ENCODE measurements at regions not wholly inside any gene's neighbourhood (a gene's known extent, or its start where the extent isn't known, plus 50 kb on each side); places are given as distances from the start of the nearest gene placed in this dataset.

DNA sequence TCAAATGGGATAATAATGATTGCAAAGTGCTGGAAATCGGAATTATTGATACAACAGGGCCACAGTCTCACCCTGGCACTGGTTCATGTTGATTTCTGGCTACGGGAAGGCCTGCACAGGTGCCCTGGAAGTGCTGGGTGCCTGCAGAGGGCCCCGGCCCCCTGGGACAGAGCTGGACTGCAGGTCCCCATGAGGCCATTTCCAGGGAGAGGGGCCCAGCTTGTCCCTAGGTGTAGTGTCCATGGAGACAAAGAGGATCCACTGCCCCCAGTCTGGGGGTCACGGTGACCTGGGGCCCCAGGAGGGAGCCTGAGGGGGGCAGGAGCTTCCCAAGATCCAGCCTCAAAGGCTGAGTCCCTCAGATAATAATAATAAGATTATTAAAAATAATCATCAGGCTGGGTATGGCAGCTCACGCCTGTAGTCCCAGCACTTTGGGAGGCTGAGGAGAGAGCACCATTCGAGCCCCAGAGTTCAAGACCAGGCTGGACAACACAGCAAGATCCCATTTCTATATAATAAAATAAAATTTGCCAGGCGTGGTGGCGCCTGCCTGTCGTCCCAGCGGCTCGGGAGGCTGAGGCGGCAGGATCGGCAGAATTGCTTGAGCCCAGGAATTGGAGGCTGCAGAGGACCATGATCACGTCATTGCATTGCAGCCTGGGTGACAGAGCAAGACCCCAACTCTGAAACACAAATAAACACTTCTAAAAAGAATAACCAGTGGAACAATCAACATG, 98.1 kb downstream of the MICALL2 start:
- DNase-seq, result no peak

DNA sequence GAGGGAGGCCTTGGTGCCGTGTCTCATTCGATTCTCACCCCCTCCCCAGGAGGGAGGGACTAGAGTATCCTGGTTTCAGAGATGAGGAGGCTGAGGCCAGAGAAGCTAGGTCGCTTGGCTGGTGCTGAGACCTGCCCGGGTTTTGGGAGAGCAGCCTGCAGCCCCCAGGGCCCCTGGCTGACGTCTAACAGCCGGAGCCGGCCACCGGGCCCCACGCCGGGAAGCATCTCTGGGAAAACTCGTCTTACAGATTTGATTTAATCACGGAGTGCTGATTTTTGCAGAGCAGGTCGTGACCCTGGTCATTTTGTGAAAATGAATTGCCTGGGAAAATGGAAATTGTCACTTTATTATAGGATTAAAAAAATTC, 97.5 kb downstream of the MICALL2 start:
- no peak for DNase-seq

DNA sequence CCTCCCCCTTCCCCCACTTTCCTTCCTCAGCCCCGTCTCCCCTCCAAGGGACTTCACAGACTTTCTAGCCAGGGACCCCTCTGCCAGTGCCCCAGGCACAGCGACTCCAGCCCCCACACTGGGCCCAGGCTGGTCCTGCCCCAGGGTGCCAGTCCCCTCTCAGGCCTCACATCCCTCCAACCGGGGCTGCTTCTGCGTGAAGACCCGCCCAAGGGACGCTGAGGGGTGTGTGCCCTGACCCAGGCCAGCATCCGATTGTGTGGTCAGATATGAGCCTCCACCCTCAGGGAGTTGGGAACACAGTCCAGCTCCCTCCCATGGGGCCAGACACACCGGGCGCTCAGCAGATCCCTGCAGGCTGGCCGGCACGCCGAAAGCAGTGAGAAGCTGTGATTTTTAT, 97.0 kb downstream of the MICALL2 start:
- no peak for DNase-seq

DNA sequence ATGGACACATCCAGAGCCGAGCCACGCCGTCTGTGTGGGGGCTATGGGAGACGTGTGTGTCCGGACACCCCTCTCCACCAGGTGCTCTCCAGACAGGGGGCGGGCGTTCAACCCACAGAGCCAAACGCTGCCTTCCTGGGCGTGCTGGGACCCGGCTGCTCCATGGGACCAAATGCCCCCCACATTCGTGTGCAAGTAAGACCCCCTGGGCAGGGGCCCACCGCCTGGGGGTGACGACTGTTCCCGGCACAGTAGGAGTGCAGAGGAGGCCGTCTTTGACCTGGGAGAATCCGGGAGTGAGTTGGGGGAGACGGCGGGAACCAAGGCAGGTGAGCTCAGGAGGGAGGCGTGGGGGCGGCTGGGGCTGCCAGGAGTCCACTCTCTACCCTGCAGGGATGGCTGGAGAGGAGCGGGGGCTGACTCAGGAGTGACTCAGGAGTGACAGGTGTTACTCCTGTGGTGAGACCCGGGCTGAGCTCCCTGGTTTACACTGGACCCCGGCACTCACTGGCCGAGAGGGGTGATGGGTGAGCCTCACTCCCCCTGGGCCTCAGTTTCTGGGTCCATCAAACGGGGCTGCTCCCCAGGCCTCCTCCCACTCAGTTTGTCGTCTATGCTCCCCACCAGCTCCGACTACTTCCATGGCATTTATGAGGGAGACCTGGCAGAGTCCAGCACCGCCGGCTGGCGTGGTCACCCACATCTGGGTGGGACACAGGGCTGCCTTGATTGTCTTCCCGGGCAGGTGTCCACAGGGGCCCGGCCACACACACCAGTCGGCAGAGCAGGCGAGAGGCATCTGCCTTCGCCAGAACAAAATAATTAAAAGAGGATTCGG, 95.0 kb downstream of the MICALL2 start:
- DNase-seq, result no peak

DNA sequence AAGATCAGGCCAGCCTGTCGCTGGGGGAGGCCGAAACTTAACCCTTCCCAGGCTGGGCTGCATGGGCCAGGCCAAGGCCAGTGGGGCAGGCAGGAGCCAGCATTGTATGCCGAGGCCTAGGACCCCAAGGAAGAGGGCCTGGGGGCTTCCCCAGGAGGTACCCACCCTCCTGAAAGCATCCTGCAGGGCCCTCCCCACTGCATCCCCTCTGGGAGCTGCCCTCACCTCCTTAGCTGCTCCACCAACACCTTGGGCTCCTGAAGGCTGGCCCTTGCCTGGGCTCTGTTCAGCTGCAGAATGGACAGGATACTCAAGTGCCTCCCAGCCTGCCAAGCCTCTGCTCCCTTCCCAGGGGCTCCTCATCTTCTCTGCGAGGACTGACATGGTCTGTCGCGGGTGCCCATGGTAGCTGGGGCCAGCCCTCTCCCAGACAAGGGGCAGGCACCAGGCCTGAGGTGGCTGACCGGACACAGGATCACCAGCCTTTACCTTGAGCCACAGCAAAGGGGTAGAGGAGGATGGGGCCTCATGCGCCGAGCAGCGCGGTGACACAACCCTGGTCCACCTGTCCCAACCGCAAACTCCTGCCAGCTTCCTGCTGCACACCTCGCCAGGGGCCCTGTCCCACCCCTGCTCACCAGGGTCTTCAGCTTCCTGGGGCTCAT, 94.2 kb downstream of the MICALL2 start:
- DNase-seq, result no peak

DNA sequence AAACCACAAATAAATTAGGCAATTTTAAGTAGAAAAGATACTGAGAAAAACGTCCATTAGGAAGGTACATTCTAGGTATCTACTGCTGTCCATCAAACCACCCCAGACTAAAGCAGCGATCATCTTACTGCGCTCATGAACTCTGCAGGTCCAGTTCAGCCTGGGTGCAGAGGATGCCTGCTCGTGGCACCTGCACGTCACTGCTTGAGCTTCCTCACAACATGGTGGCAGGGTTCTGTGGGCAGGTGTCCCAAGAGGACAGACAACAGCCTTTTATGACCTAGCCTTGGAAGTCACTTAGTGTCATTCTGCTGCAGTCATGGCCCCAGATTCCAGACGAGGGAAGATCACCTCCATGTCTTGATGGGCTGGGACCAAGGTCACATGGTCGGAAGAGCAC, 93.4 kb downstream of the MICALL2 start:
- DNase-seq, result no peak

DNA sequence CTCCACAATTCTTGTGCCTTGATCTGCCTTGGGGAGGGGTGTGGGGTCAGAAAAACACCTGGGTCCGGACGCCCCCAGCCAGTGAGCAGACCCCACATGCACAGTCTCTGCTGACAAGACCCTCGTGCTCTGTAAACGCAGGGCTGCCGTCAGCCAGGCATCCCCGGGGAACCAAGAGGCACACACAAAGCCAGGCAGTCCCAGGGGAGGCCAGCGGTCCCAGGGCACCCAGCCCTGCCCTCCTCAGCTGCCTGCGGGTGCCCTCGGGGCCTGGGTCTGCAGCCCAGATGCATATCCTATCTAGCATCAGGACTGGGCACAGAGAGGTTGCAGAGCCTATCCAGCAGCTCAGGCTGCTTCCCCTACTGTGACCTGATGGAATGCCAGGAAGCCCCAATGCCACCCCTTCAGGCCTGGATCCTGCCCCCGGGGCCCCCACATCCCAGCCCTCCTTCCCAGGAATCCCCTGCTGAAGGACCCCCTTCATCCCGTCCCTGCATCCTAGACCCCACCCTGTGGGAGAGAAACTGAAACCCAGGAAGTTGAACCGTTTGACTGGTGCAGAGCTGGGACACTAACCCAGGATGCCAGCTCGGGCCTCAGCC, 92.4 kb downstream of the MICALL2 start:
- no peak for DNase-seq

- no peak for DNase-seq
Observed at GRCh38 chr7:1367501-1368183, 91.6 kb downstream of the MICALL2 start.

DNA sequence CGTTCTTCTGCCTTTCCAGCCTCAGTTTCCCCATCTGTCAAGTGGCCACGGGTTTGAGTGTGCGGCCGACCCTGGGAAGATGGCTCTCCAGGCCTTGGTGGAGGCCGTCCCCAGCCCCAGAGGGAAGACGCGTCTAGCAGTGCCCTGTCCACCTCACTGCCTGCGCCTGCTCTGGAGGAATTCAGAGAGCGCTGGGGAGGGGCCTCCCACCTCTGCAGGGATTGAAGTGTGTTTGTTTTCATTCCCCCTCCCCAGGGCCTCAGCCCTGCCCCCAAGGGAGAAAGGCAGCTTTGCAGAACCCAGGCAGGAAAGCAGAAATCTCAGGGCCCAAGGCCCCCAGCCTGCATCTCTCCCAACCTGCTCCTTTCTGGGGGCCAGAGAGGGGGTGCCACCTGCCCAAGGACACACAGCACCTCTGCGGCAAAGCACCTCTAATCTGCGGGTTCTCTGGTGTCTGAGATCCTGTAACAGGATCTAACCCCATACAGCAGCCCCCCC, 91.0 kb downstream of the MICALL2 start:
- DNase-seq, result no peak

DNA sequence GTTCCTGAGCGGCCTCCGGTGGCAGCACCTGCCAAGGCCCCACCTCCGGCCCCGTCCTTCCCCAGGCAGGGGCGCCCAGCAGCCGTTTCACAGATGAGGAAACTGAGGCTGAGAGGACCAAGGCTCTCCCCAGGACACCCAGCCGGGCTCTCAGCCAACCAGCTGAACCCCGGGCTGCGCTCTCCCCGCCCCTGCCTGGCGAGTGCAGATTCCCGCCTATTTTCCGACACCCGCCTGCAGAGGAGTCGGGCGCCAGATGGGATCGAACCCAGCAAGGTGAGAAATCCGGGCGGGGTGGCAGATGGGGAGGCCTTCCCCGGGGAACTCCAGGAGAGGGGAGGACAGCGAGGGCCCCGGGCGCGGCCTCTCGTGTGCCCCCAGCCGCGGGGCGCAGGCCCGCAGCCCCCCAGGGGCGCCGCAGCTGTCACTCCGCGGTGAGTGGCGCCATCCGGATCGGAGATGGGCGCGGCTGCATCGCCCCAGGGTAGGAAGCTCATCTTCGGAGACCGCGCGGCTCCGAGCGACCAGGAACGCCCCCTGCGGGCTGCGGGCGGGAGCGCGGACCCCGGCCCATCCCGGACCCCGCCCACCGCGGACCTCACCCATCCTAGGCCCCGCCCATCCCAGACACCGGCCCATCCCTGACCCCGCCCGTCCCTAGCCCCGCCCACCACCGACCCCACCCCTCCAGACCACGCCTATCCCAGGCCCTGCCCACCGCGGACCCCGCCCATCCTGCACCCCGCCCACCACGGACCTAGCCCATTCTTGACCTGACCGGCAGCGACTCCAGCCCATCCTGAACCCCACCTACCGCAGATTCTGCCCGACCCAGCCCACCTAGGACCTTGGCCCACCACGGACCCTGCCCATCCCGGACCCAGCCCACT, 90.3 kb downstream of the MICALL2 start:
- peak; percentile 28 for DNase-seq

- DNase-seq, result no peak
Observed at GRCh38 chr7:1369916-1370657, 89.2 kb downstream of the MICALL2 start.

DNA sequence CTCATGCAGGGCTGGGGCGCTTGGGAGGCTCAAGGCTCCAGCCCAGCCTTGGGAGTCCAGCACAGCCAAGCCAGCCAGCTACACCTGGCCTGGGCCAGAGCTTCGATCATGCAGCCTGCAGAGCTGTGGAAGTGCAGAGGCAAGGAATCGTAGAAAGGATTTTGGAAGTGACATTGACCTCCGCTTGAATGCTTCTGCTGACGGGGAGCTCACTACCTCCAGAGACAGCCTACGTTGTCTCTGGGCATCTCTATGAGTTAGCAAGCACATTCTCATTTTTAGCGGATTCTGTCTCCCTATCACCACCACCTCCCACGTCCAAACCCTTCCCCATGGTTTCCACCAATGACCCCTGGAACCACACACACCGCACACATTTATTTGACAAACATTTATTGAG, 88.5 kb downstream of the MICALL2 start:
- DNase-seq, result no peak

GRCh38 chr7:1372063-1372462, 87.2 kb downstream of the MICALL2 start:
- DNase-seq, result no peak

GRCh38 chr7:1372671-1373379, 86.4 kb downstream of the MICALL2 start:
- DNase-seq, result no peak

DNA sequence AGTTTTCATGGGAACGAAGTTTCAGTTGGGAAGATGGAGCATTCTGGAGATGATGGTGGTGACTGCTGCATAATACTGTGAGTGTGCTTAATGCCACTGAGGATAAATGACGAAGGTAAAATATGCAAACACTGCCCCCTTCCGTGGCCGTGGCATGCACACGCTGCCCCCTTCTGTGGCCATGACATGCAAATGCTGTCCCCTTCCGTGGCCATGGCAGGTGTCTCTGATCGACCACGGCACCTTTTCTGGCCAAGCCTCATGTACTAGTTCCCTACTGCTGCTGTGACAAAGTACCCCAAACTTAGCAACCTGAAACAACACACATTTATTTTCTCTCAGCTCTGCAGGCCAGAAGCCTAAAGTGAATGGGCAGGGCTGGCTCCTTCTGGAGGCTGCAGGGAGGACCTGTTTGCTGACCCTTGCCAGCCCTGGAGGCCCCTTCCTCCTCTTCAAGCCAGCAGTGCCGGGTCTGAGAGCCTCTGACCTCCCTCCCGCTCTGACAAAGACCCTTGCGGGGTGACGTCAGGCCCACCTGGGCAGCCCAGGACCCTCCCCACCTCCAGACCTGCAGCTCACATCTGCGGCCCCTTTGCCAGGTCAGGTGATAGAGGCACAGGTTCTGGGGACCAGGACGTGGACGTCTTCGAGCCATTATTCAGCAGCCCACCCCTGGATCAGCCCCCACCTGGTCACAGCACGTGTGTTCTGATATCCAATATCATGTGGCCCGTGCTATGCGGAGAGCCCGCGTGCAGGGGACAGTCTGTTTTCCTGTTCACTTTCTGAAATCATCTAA, 82.0 kb downstream of the MICALL2 start:
- no peak for DNase-seq

GRCh38 chr7:1378610-1379601, 80.4 kb downstream of the MICALL2 start:
- no peak for DNase-seq

- DNase-seq, result no peak
Observed at GRCh38 chr7:1380231-1380815, 78.9 kb downstream of the MICALL2 start.
